GM15510 (cell line): ENCODE measurements at regions not wholly inside any gene's neighbourhood (a gene's known extent, or its start where the extent isn't known, plus 50 kb on each side); places are given as distances from the start of the nearest gene placed in this dataset.

Source experiments
- POLR2A ChIP-seq: IDR thresholded peaks from 3 replicates; pipeline ENCODE4 v1.6.1; 2011; ENCODE audit warnings: borderline replicate concordance; ENCODE audit not compliant: insufficient read length; ENCODE audit errors: extremely low read depth

GRCh38 chr4:38605753-38606586, 58.0 kb upstream of the KLF3 start:
- no peak for TF ChIP-seq POLR2A

DNA sequence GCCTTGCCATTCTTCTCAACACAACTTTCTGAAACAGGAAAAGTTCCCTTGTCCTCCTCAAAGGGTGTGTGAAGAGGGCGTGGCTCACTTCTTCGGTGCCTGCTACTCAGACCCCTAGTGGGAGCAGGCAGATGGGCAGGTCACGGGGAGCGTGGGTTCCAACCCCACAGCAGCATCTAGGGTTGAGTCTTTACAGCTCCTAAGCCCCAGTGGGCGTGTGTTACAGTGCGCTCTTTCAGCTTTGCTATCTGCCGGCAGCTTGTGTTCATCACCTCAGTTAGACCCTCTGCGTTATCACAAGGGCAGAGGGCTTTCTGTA, 57.5 kb upstream of the KLF3 start:
- TF ChIP-seq POLR2A, result no peak

GRCh38 chr4:38609614-38610013, 54.4 kb upstream of the KLF3 start:
- TF ChIP-seq POLR2A, result no peak

GRCh38 chr4:38610521-38610920, 53.5 kb upstream of the KLF3 start:
- no peak for TF ChIP-seq POLR2A

DNA sequence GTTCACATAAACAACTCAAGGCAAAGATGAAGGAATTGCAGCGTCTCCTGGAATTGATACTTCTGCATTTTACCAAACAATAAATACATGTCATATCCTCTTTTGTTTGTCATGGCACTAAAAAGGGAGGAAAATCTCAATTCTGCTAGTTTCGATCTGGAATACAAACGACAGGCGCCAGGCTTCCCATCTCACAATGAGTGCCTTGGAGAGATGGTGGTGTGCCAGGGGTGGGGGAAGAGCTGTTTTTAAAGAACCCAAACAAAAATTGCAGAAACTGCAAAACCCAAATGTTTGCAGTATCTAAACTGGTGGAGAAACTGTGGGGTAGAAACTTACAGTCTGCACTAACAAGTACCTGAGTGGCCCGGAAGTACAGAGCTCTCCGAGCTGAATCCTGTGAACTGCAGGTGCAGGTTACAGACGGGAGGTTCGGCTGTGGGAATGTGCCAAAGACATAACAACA, 53.0 kb upstream of the KLF3 start:
- no peak for TF ChIP-seq POLR2A

- no peak for TF ChIP-seq POLR2A
Observed at GRCh38 chr4:38611676-38612075, 52.3 kb upstream of the KLF3 start.

DNA sequence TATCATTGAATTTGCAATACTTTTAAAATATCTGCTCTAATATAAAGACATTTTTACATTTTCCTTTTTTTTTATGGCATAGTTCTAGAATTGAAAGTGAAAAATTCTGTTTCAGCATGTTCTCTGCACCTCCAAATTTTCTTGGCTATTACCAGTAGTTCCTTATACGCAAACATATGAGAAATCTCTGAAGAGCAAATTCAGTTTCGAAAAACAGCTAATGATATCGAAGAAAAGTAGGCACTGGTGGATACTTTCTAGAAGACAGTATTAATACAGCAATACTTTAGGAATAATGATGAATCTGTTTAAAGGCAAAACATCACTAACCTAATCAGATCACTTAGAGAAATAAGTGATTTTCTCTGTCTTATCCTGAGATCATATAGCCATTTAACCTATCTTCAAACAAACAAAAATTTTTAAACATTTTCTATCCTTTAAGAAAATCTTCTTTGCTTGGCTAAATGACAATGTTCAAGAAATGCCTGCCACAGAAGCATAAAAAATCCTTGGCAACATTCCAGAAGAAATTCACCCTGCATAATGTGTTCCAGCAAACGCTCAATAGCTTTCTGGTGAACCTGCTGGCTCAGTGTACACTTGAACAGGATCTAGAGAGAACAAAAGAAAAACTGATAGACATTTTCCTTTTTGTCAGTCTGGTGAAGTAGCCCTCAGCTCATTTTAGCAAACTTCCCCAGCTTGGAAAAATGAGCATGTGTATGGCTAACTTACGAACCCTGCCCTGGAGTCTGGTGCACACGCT, 51.2 kb upstream of the KLF3 start:
- no peak for TF ChIP-seq POLR2A
